OCI-LY1 (cell line): ENCODE measurements at regions not wholly inside any gene's neighbourhood (a gene's known extent, or its start where the extent isn't known, plus 50 kb on each side); places are given as distances from the start of the nearest gene placed in this dataset.

Source experiments
- CTCF ChIP-seq: fragments of 200-600 bp; sonication (generic), shearing (Covaris generic); IDR thresholded peaks from 2 replicates; pipeline ENCODE4 v1.5.1; 2017; ENCODE audit warnings: mild to moderate bottlenecking, antibody characterized with exemption, low read length, moderate library complexity, mixed read lengths
- EZH2 ChIP-seq: fragments of 200-600 bp; sonication (generic), shearing (Covaris generic); IDR thresholded peaks from 2 replicates; pipeline ENCODE4 v1.8.0; 2017; ENCODE audit warnings: borderline replicate concordance, mixed run types, mild to moderate bottlenecking, antibody characterized with exemption, low read length, moderate library complexity, mixed read lengths

DNA sequence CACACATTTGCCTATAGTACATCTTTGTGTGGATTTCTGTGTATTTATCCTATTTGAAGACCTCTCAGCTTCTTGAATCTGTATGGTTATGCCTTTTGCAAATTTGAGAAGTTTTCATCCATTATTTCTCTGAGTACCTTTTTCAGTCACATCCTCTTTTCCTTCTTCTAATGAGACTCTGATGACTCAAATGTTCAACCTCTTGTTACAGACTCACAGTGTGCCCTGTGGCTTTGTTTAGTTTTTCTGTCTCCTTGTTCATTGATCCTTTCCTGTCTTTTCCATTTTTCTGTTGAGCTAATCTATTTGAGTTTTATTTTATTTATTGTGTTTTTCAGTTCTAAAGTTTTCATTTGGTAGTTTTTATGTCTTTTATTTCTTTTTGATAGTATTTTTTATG, 87.0 kb upstream of the LRP1B start:
- no peak for TF ChIP-seq CTCF
- no peak for TF ChIP-seq EZH2
